OCI-LY3 (cell line): ENCODE measurements at regions not wholly inside any gene's neighbourhood (a gene's known extent, or its start where the extent isn't known, plus 50 kb on each side); places are given as distances from the start of the nearest gene placed in this dataset.

ENCODE experiments used
- H2AFZ ChIP-seq: fragments of 200-600, 300-600 bp; shearing (Covaris generic); 2 replicates; pipeline ENCODE4 v1.6.0; 2014; ENCODE audit warnings: antibody characterized with exemption, low read depth, low read length
- H3K27ac ChIP-seq: fragments of 200-600, 300-600 bp; sonication (generic); 2 replicates; pipeline ENCODE4 v1.5.1; 2014; ENCODE audit warnings: mild to moderate bottlenecking, low read length, moderate library complexity, mixed read lengths
- H3K27me3 ChIP-seq: fragments of 200-600, 300-600 bp; sonication (generic); 2 replicates; pipeline ENCODE4 v1.6.1; 2014; ENCODE audit warnings: low read depth, low read length, mixed read lengths
- H3K36me3 ChIP-seq: fragments of 200-600, 300-600 bp; sonication (generic); replicated peaks from 2 replicates; pipeline ENCODE3; 2014; ENCODE audit warnings: low read depth, low read length, mixed read lengths
- H3K4me1 ChIP-seq: fragments of 300-600, 200-600 bp; sonication (generic); 2 replicates; pipeline ENCODE4 v1.6.1; 2014; ENCODE audit warnings: low read length, mixed read lengths
- H3K4me2 ChIP-seq: fragments of 200-600, 300-600 bp; sonication (generic); 2 replicates; pipeline ENCODE4 v1.6.1; 2014; ENCODE audit warnings: low read length, mixed read lengths
- H3K4me3 ChIP-seq: fragments of 300-600, 200-600 bp; sonication (generic); 2 replicates; pipeline ENCODE4 v1.5.1; 2014; ENCODE audit warnings: antibody characterized with exemption, mild to moderate bottlenecking, low read length, moderate library complexity
- H3K79me2 ChIP-seq: fragments of 300-600, 200-600 bp; shearing (Covaris generic); 2 replicates; pipeline ENCODE4 v1.6.1; 2014; ENCODE audit warnings: mild to moderate bottlenecking, low read length, mixed read lengths
- H3K9ac ChIP-seq: fragments of 300-600, 200-600 bp; shearing (Covaris generic); 2 replicates; pipeline ENCODE4 v1.6.0; 2014; ENCODE audit warnings: mild to moderate bottlenecking, low read length, moderate library complexity
- H3K9me3 ChIP-seq: fragments of 200-600, 300-600 bp; shearing (Covaris generic); 2 replicates; pipeline ENCODE4 v1.6.1; 2014; ENCODE audit warnings: low read length, mixed read lengths; ENCODE audit not compliant: insufficient read depth
- H4K20me1 ChIP-seq: fragments of 200-600, 300-600 bp; sonication (generic); 2 replicates; pipeline ENCODE4 v1.6.1; 2016; ENCODE audit warnings: low read length, mixed read lengths; ENCODE audit not compliant: insufficient read depth
- EZH2phosphoT487 ChIP-seq: fragments of 200-600 bp; shearing (Covaris generic); IDR thresholded peaks from 2 replicates; pipeline ENCODE4 v1.6.1; 2018; ENCODE audit warnings: antibody characterized with exemption, mixed run types, low read depth
- TF ChIP-seq, protein P1 (sequence below): fragments of 200-600, 300-600 bp; sonication (generic); IDR thresholded peaks from 2 replicates; pipeline ENCODE4 v1.5.1; 2014; ENCODE audit warnings: antibody characterized with exemption, low read length, low read depth

DNA sequence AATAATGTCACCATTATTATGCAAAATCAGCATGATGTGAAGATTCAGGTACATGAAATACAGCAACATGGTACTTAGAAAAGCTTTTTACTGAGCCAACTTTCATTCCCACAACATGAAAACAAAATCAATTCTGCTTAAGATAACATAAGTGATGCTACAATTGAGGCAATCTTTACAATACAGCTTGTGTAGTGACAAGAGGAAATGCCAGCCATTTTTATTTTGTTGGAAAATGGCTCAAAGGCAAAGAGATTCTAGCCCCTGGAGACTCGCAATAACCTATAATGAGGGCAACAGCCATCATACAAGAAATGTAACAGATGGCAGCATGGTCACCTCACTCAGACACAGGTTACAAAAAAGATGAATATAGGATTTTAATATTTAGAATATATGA lies 560.4 kb downstream of the SPOCK3 start:
- H3K4me3 ChIP-seq, result no peak overlapping the region
- no peak overlapping the region for H3K27ac ChIP-seq
- H3K4me1 ChIP-seq, result no peaks in the 10 kb centered on the region
- no peak overlapping the region for H2AFZ ChIP-seq
- H3K9me3 ChIP-seq, result no peaks in the 10 kb centered on the region
- TF ChIP-seq, protein P1, sequence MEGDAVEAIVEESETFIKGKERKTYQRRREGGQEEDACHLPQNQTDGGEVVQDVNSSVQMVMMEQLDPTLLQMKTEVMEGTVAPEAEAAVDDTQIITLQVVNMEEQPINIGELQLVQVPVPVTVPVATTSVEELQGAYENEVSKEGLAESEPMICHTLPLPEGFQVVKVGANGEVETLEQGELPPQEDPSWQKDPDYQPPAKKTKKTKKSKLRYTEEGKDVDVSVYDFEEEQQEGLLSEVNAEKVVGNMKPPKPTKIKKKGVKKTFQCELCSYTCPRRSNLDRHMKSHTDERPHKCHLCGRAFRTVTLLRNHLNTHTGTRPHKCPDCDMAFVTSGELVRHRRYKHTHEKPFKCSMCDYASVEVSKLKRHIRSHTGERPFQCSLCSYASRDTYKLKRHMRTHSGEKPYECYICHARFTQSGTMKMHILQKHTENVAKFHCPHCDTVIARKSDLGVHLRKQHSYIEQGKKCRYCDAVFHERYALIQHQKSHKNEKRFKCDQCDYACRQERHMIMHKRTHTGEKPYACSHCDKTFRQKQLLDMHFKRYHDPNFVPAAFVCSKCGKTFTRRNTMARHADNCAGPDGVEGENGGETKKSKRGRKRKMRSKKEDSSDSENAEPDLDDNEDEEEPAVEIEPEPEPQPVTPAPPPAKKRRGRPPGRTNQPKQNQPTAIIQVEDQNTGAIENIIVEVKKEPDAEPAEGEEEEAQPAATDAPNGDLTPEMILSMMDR, result no peak
- no peak for TF ChIP-seq EZH2phosphoT487
- H3K79me2 ChIP-seq, result no peaks in the 10 kb centered on the region
- no peaks in the 10 kb centered on the region for H3K27me3 ChIP-seq
- H3K36me3 ChIP-seq, result no peaks in the 10 kb centered on the region
- no peaks in the 10 kb centered on the region for H4K20me1 ChIP-seq
- H3K4me2 ChIP-seq, result no peak overlapping the region
- no peak overlapping the region for H3K9ac ChIP-seq

DNA sequence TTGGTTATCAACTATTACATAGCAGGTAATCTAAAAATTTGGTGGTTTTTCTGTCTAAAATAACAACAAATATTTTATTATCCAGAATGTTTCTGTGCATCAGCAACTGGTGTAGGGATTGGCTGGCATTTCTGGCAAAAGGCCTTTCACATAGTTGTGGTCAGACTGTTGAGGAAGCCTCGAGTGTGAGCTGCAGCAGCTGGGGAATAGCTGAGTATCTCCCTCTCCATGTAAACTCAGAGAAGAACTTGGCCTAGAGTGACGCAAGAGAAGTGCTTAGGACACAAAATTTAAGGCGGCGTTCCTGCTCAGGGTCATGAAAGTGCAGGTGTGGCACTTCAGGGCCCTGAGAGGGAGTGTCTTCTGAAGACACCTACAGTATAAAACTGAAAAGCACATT lies 558.9 kb downstream of the SPOCK3 start:
- TF ChIP-seq EZH2phosphoT487, result no peak
- TF ChIP-seq, protein P1, result no peak
- H3K9ac ChIP-seq, result no peak overlapping the region
- H3K4me3 ChIP-seq, result no peak overlapping the region
- H3K4me2 ChIP-seq, result no peak overlapping the region
- H3K79me2 ChIP-seq, result no peaks in the 10 kb centered on the region
- H3K27ac ChIP-seq, result no peak overlapping the region
- H3K27me3 ChIP-seq, result no peaks in the 10 kb centered on the region
- peak overlapping the region; percentile 37; the same call in 1 of the 2 replicates for H2AFZ ChIP-seq
- no peaks in the 10 kb centered on the region for H3K9me3 ChIP-seq
- H4K20me1 ChIP-seq, result no peaks in the 10 kb centered on the region
- no peaks in the 10 kb centered on the region for H3K36me3 ChIP-seq
- H3K4me1 ChIP-seq, result no peaks in the 10 kb centered on the region

DNA sequence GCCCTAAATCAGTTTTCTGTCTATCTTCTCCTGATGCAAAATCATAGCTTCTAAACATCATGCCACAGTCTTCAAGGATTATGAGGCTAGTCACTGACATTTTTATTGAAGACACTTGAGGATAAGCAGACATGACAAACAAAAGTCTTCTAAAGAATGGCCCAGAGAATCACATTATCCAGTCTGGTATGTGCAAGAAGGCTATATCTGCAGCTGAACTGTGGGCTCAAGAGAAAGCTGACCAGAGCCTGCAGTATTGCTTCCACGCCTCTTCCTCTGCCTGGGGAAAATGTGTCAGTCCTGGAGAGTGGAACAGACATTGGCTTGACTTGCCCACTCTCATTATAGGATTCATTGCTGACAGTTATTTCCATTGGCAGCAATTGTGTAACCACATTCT lies 553.5 kb downstream of the SPOCK3 start:
- no peak overlapping the region for H3K27ac ChIP-seq
- H3K27me3 ChIP-seq, result no peaks in the 10 kb centered on the region
- no peak for TF ChIP-seq EZH2phosphoT487
- TF ChIP-seq, protein P1, result no peak

DNA sequence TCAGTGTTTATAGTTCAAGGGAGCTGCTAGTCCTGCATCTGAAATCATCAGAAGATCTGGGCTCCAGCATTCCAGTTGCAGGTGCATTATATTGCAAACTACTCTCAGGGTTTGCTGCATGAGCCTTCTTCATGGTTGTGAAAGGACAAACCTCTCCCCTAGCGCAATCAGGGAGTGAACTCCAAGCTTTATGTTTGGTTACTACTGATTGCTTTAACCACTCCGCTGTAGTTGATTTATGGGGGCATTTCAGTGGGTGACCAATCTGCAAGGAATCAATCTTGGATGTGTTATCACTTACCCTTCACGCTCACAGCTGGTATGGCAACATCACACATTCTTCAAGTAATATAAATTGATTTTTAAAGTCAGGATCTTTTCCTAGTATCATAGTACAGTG lies 552.1 kb downstream of the SPOCK3 start:
- Histone ChIP-seq H3K9me3 (no peaks in the 10 kb centered on the region), H3K4me1 (no peaks in the 10 kb centered on the region), H3K4me3 (no peak overlapping the region), H4K20me1 (no peaks in the 10 kb centered on the region), H3K4me2 (no peak overlapping the region), H3K36me3 (no peaks in the 10 kb centered on the region), H3K27ac (no peak overlapping the region), H3K79me2 (no peaks in the 10 kb centered on the region), H3K27me3 (no peaks in the 10 kb centered on the region), H2AFZ (no peak overlapping the region), H3K9ac (no peak overlapping the region)
- TF ChIP-seq EZH2phosphoT487, result no peak
- TF ChIP-seq, protein P1, result no peak

More for the DNA sequence above, 553.5 kb downstream of the SPOCK3 start:
- no peaks in the 10 kb centered on the region for H4K20me1 ChIP-seq
- no peak overlapping the region for H3K4me3 ChIP-seq
- no peak overlapping the region for H2AFZ ChIP-seq
- no peaks in the 10 kb centered on the region for H3K9me3 ChIP-seq
- no peak overlapping the region for H3K4me2 ChIP-seq
- no peak overlapping the region for H3K9ac ChIP-seq
- no peaks in the 10 kb centered on the region for H3K36me3 ChIP-seq
- H3K4me1 ChIP-seq, result no peaks in the 10 kb centered on the region
- H3K79me2 ChIP-seq, result no peaks in the 10 kb centered on the region
